GM19328 (cell line): ENCODE measurements at regions not wholly inside any gene's neighbourhood (a gene's known extent, or its start where the extent isn't known, plus 50 kb on each side); places are given as distances from the start of the nearest gene placed in this dataset.
"Not testable (repeated sequence)": the region's sequence is repeated elsewhere in the genome, so short reads cannot be mapped to it uniquely, and the experiment has no call there.

Experiments
- ATAC-seq: cut with Tn5 transposase; IDR thresholded peaks from one replicate; pipeline ENCODE4 v1.9.1; 2021; ENCODE audit warnings: mild to moderate bottlenecking, moderate library complexity; ENCODE audit not compliant: unreplicated experiment

DNA sequence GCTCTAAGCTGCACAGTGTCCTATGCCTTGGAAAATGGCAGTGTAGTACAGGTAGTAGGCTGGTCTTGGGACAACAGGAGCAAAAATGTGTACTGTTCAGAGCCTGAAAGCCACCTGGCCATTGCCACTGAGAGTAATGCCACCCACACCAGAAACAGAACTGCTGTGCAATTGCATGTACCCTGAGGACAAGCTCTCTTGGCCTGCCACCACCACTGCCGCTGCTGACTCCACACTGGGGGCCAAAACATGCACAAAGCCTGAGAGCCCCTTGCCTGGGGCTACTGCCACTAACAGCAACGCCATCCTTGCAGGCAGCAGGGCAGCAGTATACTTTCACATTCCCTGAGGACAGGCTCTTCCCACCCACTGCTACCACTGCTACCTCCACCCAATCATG is 251.9 kb upstream of the CDH12 start:
- ATAC-seq: no peak

DNA sequence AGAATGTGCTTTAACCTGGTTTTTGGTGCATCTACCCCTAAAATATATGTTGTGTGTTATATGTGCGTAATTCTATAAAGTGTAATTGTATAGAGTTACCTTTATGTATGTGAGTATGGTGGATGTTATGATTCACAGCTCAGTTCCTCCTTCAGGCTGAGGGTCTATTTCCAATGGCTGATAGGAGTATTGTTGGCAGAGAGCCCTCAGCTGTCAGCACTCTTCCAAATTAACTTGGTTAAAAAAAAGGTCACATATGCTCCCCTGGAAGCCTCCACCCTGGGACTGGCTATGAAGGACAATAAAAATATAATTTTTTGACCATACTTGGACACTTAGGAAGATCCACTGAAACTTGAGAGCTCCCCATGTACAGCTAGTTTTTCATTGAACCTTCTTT is 250.4 kb upstream of the CDH12 start:
- ATAC-seq: no peak

DNA sequence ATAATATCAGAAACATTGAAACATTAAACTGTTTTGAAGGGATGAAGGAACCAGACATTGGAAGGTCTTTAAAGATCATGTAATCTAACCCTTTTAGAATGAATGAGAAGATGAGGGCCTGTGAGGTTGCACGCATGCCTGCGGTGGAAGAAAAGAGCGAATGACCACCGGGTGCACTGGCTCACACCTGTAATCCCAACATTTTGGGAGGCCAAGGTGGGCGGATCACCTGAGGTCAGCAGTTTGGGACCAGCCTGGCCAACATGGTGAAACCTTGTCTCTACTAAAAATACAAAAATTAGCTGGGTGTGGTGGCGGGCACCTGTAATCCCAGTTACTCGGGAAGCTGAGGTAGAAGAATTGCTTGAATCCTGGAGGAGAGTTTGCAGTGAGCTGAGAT is 242.3 kb upstream of the CDH12 start:
- not testable (repeated sequence) for ATAC-seq

DNA sequence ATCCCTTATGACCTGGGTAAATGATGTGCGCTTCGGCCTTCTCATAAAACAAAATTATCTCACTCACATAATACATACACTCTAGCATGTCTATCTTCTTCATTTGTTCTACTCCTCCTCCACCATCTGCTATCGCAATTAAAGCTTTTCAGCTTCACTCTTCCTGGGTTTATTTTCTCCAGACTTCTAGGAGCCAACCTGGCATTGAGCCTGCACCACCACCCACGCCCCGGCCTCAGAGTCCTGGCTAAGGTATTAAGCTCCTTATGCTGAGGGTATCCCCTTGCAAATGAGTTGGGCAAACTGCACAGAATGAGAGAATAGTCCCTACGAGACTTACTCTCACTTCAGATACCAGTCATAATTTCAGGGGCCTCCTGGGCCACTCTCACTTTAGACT is 236.1 kb upstream of the CDH12 start:
- ATAC-seq: no peak

DNA sequence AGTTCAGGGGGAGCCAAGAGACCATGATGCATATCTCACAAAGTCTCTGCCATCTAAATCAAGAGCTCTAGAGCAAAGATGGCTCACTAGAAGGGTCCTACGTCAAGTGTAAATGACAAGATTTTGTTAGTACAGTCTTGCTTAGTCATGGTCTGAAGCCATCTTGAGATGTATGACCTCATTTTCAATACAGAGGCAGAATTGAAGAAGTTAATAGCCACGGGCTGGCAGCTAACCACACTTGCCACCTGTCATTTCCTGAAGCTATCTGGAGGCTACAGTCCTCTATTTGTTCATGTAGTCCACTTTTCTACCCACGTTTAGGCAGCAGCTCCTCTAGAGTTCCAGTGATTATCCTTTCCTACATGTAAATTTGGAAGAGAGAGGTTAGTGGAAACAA is 231.7 kb upstream of the CDH12 start:
- no peak for ATAC-seq

DNA sequence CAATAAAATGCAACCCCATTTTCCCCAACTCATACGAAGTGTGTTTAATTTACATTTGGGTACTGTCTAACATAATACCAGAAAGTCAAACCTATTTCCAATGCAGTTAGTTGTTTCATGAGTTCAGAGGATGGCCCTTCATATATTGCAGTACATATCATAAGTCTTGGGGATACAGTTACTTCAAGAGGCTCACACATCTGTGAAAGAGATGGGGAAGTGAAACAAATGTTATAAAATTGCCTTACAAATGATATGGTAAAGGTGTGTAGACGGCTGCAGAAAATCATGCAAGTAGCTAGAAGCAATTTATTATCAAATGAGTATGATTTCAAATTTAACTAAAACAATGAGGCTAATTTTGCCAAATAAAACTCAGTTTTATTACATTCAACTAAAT is 219.0 kb upstream of the CDH12 start:
- ATAC-seq: no peak

DNA sequence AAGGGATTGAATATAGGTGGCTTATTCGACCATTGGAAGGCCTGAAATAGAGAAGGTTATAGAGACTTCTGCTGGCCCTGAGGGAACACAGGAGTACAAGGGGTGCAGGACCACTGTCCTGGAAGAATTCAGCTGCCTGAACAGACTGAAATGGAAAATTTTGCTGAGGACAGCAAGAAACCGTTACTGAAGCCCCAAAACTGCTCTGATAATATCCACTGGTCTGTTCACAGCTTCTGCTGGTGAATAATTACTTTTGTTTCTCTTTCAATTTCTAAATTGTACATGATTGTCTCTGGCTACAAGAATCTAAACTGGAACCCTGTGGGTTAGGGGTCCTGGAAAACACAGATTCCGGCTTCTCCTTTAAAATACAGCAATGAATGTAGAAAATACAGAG is 218.5 kb upstream of the CDH12 start:
- no peak for ATAC-seq

DNA sequence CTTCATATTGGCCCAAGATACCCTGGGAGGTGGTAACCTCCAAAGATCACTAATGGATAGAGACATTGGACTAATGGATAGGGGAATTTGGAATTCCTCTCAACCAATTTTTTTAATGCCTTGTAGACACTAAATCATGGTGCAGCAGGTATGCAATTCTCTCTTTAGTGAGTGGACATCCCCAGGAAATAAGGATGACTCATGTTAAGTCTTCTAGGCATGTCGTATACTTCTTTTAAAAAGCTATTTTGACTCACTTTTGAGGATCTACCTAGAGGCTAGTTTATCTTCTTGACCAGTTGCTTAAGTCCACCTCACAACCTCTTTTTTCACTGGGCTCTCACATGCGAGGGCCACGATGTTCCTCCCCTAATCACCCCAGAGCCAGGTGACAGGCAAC is 211.6 kb upstream of the CDH12 start:
- ATAC-seq: no peak

DNA sequence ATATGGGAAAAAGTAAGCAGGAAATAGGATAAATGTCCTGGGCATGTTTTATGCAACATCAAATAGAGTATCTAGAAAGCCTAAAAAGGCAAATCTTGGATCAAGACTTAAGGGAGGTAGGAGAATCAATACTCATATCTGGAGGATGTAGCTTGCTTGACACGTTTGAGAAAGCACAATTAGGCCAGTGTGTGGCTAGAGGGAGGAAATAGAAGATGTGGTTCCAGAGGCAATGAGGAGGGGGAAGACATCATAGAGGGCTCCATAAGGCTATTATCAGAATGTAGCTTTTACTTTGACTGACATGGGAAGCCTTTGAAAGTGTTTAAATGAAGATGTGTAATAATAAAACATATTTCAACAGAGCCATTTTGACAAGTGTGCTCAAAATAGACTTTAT is 200.7 kb upstream of the CDH12 start:
- ATAC-seq: no peak

DNA sequence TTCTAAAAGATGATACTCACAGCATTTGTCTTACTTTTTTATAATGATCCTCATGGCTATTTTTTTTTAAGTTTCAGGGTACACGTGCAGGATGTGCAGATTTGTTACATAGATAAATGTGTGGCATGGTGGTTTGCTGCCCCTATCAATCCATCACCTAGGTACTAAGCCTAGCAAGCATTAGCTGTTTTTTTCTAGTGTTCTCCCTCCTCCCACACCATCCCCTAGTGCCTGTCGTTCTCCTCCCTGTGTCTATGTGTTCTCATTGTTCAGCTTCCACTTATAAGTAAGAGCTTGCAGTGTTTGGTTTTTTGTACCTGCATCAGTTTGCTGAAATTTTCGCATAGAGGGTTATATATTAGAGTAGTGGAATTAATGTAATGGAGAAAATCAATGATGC is 189.1 kb upstream of the CDH12 start:
- no peak for ATAC-seq

DNA sequence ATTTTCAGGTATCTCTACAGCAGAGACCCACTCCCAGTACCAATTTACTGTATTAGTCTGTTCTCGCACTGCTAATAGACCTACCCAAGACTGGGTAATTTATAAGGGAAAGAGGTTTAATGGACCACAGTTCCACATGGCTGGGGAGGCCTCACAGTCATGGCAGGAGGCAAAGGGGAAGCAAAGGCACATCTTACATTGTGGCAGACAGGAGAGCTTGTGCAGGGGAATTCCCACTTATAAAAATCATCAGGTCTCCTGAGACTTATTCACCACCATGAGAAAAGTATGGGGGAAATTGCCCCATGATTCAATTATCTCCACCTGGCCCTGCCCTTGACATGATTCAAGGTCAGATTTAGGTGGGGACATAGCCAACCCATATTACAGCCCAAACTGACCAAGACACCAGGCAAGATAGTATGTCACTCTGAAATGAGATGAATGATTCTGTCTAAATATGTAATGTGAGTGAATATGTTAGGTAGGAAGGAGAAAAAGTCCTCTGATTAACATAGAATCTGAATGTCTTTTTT is 182.5 kb upstream of the CDH12 start:
- ATAC-seq: no peak

DNA sequence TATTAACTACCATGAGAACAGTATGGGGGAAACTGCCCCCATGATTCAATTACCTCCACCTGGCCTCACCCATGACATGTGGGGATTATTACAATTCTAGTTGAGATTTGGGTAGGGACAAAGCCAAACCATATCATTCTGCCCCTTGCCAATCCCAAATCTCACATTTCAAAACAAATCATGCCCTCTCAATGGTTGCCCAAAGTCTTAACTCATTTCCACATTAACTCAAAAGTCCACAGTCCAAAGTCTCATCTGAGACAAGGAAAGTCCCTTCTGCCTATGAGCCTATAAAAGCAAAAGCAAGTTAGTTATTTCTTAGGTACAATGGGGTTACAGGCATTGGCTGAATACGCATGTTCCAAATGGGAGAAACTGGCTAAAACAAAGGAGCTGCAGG is 180.7 kb upstream of the CDH12 start:
- no peak for ATAC-seq

DNA sequence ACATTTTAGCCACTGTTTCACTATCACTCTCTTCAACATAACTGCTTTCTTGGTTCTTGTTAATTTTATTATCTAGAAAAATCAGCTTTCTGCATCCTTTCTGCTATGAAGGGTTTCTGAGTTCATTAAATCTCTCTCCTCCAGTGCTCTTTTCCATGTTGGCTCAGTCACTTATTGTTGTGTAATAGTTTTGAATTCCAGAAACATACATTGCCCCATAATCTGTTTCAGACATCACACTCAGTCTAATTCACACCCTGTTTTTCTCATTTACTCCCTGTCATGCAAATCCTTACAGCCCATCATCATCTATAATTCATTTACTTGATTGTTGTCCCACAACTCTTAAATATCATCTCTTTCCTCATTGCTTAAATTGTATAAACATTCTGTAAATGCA is 176.1 kb upstream of the CDH12 start:
- no peak for ATAC-seq

DNA sequence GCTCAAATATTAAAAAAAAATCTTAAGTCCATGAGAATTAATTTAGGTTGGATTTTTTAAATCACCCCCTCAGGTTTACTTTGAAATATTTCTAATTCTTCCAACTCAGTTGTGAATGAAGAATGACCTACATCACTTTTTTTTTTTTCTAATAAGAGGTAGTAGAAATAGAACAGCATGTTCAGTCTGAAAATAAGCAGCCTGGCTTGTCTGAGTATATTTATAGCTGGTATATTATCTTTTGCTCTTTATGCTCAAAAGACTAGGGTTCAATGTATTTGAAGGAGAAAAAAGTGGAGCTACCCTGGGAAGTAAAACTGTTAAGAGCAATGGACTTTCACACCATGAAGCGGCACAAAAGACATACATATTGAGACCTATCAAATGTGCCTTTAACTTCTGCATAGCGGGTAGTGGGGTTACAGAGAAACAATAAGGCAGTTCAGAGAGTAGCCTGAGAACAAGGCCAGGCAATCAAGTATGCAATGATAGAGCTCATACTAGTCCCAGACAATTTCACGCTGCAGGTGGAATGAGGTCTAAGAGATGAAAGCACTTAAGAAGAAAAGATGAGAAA is 175.4 kb upstream of the CDH12 start:
- ATAC-seq: no peak

DNA sequence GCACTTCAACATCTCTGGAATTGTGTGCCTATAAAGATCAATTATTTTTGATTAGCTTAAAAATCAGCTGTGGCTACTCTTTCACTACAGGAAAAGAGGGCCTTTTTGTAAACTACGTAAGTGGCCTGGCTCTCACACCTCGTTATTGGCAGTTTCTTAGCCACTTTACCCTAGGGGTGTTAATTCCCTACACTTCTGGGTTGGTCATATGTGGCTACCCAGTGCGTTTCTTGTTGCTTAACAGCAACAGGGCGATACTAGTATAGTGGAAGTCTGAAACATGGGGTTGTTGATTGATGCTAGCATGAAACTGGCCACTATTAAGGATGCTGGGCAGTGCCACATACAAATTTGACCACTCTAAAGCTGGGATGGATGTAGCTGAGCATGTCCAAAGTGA is 174.7 kb upstream of the CDH12 start:
- ATAC-seq: no peak

DNA sequence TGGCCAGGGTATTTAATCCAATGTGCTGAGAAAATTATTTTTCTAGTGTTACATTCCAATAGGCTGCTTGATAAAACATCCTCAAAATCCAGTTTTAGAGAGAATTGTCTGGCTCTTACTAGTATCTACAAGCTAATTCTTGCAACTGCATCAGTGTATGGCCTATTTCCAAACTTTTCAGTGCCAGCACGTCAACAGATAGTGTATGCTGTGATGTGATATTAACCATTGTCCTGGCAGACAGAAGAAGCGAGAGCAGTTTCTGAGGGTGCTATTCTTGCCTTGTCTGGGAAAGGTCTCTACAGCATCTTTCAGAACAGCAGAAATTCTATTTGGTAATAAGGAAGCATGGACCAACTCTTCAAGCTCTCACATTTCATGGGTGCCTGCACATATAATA is 174.2 kb upstream of the CDH12 start:
- no peak for ATAC-seq

DNA sequence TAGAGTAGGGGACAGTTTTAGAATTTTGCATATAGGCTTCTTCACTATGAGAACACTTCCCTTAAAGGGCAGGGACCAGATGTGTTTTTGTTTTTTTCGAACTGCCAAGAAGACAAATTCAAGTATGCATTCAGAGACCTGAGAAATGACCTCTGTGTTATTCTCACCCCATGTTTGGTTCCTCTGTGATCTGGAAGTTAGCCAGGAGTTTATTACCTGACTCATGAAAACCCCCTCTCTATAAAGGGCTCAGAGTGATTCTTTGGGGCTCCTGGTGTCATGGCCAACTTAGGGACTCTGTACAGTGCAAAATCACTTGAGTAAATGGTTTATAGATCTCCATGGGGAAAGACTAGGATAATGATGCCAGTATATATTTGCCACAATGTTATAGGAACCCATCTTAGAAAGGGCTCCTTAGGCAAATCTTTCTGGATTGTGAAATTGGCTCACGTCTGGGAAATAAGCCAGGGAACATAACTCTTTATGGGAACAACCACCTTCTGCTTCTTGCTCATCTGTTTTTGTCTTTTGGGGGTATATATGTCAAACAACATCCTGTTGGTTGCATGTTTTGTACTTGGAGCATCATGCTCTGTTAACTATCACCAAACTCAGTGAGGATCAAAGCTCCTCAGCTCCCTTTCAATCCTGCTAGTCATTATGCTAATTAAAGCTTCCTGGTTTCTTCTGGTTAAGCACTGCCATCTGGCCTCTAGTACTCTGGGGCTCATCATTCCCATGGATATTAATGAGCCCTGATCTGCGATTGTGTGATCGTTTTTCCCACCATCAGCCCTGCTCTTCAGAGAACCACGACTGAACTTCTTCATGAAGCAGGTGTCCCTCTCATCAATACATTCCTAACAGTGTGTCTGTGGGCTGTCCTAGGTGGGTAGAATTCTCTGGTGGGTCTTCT is 173.4 kb upstream of the CDH12 start:
- ATAC-seq: no peak

DNA sequence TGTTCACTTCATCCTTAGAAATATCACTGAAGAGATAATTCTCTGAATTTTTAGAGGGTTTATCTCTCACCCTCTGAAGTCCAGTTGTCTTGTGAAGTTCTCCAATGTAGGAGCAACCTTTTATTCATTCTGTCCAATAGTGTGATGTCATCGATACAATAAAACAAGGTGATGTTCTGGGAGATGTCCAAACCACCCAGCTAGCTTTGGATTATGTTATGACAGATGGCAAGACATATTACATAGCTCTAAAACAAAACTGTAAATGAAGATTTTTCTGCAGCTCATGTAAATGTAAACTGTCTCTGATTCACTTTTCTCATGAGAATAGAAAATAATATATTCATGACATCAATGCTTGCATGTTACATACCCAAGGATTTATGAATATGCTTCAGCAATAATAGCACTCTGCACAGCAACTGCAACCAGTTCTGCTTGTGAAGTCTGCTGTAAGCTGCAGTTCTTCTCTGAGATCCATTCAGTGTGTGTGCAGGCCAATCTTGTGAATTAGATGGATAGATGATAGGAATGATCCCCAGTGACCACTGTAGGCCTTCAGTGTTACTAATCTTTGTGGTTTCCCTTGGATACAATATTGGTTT is 172.6 kb upstream of the CDH12 start:
- ATAC-seq: no peak

DNA sequence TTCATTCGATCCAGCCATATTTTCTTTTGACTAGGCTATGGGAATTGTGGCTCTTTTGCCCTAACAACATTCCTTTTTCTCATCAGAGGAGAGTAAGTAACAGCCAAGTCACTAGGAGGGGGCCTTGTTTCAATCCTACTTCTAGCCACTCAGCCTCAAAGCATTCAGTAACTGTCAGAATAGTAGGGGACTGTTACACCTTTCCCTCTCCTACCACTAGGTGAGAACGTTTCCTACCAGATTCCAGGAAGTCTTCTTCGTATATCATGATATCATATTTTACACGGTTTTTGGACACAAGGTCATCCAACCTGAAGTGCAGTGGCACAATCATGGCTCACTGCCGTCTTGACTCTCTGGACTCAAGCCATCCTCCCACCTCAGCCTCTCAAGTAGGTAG is 171.3 kb upstream of the CDH12 start:
- ATAC-seq: no peak

DNA sequence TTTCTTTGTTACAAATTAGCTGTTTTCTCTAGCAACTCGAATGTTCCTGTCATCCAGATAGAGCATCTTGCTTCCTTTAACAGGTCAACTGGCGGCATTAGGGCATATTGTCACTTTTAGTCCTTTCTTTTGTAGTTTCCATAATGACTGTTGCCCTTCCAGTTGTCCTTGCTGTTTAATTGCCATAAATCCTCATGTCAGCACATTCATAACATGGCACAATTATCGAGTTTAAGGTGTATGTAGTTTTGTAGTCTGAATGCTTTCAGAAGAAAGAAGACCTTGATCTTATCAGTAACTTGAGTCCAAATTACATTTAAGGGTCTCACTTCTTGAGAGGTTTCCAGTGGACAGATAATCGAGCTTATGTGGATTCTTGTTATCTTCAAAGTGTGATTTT is 161.7 kb upstream of the CDH12 start:
- no peak for ATAC-seq

DNA sequence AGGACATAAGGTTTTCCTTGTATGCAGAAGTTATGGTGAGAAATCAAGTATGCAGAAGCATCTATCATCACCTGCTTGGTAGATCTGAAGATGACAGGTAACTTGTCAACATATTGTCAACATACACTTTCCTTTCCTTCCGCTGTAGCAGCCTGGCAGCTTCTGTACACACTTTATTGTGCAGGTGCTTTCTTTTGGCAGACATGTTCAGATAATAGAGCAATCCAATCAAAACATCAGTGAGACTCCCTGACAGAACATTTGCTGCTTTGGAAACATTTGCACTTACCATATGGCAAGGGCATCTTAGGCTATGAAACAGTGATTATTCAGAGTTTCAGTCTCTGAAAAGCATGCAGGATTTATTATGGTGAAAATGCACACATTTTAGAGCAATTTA is 161.1 kb upstream of the CDH12 start:
- no peak for ATAC-seq

DNA sequence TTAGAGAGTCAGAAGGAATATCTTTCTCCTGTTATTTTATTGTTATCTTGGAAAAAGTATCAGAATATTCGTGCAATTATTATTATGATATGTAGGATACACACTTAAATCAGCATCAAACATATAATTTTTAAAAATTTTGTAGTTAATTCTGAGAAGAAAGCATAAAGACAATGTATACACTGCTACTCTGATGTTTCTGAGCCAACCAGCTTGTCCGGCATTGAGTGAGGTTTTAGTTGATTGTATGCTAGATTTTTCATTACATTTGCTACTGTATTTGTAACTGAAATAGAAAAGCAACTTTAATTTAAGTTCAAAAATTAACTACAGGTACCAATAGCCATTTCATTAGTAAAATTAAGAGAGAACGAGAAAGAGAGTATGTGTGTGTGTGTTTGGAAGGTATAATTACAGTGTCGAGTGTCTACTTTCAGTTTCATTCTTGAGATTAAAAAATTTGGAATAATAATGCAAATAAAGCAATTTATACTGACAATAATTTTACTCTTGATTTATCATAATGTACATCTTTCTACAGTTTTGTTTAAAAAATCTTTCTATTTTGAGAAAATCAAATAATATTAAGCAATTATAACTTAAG is 160.4 kb upstream of the CDH12 start:
- no peak for ATAC-seq
